Mononuclear cell (primary cell): ENCODE measurements at regions not wholly inside any gene's neighbourhood (a gene's known extent, or its start where the extent isn't known, plus 50 kb on each side); places are given as distances from the start of the nearest gene placed in this dataset.
"Not testable (repeated sequence)": the region's sequence is repeated elsewhere in the genome, so short reads cannot be mapped to it uniquely, and the experiment has no call there.

ENCODE experiments used
- H3K27me3 ChIP-seq: 2 replicates; pipeline ENCODE4 v1.6.0; 2011; ENCODE audit warnings: low read length, control low read depth; ENCODE audit not compliant: insufficient read depth
- H3K4me1 ChIP-seq: 2 replicates; pipeline ENCODE4 v1.5.1; 2011; ENCODE audit warnings: mild to moderate bottlenecking, low read length, control low read depth; ENCODE audit not compliant: insufficient read depth
- H3K4me3 ChIP-seq: 2 replicates; pipeline ENCODE4 v1.5.1; 2011; ENCODE audit warnings: mild to moderate bottlenecking, low read length, moderate library complexity
- H3K9me3 ChIP-seq: 2 replicates; pipeline ENCODE4 v1.5.1; 2011; ENCODE audit warnings: low read depth, mild to moderate bottlenecking, control low read depth, low read length

GRCh38 chr10:36400238-36400637 is 725.2 kb upstream of the ANKRD30A start:
- H3K4me1 ChIP-seq, H3K27me3 ChIP-seq, H3K4me3 ChIP-seq, H3K9me3 ChIP-seq: not testable (repeated sequence)

GRCh38 chr10:36393801-36394200 is 731.6 kb upstream of the ANKRD30A start:
- no peaks in the 10 kb centered on the region for H3K4me1 ChIP-seq

GRCh38 chr10:36391405-36391804 is 734.0 kb upstream of the ANKRD30A start:
- Histone ChIP-seq H3K4me1 (no peaks in the 10 kb centered on the region), H3K27me3 (no peaks in the 10 kb centered on the region), H3K9me3 (peaks cover 5% of the 10 kb centered on the region), H3K4me3 (no peak overlapping the region)

More at GRCh38 chr10:36393801-36394200, 731.6 kb upstream of the ANKRD30A start:
- Histone ChIP-seq H3K4me3 (no peak overlapping the region), H3K9me3 (no peaks in the 10 kb centered on the region), H3K27me3 (no peaks in the 10 kb centered on the region)

DNA sequence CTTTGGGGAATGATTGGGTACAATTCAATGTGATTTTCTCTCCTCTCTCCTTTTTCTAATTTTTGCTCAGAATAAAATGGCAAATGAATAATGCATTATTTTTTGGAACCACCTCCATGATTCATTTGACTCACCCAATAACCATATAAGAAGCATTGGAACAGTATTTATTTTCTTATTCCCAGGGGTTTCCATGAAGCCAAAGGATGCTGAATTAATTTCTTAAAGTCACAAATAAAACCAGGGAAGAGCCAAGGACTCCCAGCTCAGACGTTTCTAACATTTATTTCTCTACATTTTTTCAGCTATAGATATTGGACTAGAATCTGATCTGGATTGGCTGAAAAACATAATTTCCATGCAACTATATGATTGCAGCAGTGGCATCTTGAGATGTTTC is 735.2 kb upstream of the ANKRD30A start:
- Histone ChIP-seq H3K4me1 (no peaks in the 10 kb centered on the region), H3K9me3 (peaks cover 5% of the 10 kb centered on the region), H3K4me3 (no peak overlapping the region), H3K27me3 (no peaks in the 10 kb centered on the region)

DNA sequence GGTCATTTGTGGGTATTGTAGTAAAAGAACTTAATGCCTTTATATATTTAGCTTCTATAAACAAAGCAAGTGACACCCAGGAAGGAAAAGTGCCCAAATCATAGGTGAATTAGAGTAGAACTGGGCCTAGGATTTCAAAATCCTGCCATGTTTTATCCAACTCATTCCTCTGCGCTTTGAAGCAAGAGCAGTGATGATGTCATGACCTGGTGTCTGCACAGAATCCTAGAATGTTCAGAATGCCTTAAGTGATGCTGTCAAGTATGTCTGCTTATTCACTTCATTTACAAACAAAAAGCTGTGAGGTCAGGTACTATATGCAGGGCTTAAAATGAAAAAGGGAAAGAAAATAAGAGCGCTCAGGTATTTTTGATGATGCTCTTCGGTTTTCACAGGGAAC is 737.2 kb upstream of the ANKRD30A start:
- no peaks in the 10 kb centered on the region for H3K27me3 ChIP-seq
- H3K9me3 ChIP-seq = peaks cover 5% of the 10 kb centered on the region
- no peak overlapping the region for H3K4me3 ChIP-seq
- H3K4me1 ChIP-seq = no peaks in the 10 kb centered on the region

DNA sequence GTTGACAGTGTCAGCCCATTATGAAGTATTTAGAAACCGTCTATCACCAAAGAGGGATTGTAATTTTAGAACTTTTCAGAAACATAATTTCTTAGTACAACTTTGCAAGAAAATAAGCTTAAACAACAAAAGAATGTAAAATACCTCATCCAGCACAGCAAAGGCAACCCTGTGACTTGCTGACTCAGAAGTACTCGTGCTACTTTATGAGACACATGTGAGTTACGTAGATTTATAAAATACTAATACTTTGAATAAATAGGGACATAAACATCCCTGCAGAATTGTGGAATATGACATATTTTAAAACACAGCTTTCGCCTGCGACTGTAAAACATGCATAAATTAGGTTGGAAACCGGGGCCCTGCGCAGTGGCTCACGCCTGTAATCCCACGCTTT is 739.7 kb upstream of the ANKRD30A start:
- H3K4me1 ChIP-seq = no peaks in the 10 kb centered on the region
- peaks cover 5% of the 10 kb centered on the region for H3K9me3 ChIP-seq
- no peaks in the 10 kb centered on the region for H3K27me3 ChIP-seq
- no peak overlapping the region for H3K4me3 ChIP-seq

DNA sequence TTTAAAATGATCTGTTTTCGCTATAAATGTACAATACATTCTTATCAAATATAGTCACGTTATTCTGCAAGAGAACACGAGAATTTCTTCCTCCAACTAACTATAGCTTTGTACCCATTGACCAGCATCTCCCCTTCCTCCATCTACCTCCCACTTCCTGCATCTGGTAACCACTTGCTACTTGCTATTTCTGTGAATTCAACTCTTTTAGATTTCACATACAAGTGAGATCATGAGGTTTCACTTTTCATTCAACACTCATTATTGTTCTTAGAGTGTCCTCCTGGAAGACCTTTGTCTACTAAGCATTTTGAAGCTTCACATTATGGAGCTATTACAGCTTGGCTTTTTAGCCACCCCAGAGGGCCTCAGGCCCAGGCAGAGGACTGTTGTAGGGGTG is 741.3 kb upstream of the FZD8 start:
- Histone ChIP-seq H3K27me3 (no peaks in the 10 kb centered on the region), H3K4me1 (no peaks in the 10 kb centered on the region), H3K9me3 (peaks cover 5% of the 10 kb centered on the region), H3K4me3 (no peak overlapping the region)

DNA sequence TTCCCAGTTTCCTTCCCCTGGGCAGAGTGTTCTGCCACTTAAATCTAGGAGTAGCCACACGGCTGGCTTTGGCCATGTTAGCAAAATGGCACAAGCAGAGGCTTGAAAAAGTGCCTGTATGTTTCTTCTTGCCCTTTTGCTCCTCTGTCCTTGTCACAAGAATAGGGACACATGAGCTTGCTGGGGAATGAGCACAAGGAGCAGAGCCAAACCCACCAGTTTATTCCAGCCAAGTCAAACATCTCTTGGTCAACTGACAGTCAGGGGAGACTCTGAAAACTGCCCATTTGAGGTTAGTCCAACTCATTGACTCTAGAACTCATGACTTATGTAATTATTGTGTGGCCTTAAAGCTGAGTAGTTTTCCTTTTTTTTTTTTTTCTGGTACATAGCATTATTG is 739.7 kb upstream of the FZD8 start:
- H3K9me3 ChIP-seq = no peaks in the 10 kb centered on the region
- no peaks in the 10 kb centered on the region for H3K27me3 ChIP-seq
- no peaks in the 10 kb centered on the region for H3K4me1 ChIP-seq
- H3K4me3 ChIP-seq = no peak overlapping the region

- no peaks in the 10 kb centered on the region for H3K9me3 ChIP-seq
- H3K27me3 ChIP-seq = no peaks in the 10 kb centered on the region
- H3K4me1 ChIP-seq = no peaks in the 10 kb centered on the region
- no peak overlapping the region for H3K4me3 ChIP-seq
Observed at GRCh38 chr10:36380538-36380937, 738.4 kb upstream of the FZD8 start.

DNA sequence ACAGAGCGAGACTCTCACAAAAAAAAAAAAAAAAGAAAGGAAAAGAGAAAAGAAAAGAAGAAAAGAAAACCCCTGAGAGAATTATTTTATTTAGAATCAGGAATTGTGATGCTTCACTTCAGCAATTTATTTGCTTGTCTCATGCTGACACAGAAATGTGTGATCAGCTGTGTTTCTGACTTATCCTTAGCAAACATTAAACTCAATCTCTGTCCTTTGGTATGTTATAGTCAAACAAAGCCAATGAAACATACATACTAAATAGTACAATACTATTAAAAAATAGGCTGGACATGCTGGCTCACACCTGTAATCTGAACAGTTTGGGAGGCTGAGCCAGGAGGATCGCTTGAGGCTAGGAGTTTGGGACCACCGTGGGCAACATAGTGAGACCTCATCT is 733.0 kb upstream of the FZD8 start:
- Histone ChIP-seq H3K9me3 (peaks cover 5% of the 10 kb centered on the region), H3K4me1 (no peaks in the 10 kb centered on the region), H3K4me3 (no peak overlapping the region), H3K27me3 (no peaks in the 10 kb centered on the region)

- Histone ChIP-seq H3K27me3 (no peaks in the 10 kb centered on the region), H3K9me3 (peaks cover 5% of the 10 kb centered on the region), H3K4me3 (no peak overlapping the region), H3K4me1 (no peaks in the 10 kb centered on the region)
Observed at GRCh38 chr10:36373424-36374096, 731.5 kb upstream of the FZD8 start.

DNA sequence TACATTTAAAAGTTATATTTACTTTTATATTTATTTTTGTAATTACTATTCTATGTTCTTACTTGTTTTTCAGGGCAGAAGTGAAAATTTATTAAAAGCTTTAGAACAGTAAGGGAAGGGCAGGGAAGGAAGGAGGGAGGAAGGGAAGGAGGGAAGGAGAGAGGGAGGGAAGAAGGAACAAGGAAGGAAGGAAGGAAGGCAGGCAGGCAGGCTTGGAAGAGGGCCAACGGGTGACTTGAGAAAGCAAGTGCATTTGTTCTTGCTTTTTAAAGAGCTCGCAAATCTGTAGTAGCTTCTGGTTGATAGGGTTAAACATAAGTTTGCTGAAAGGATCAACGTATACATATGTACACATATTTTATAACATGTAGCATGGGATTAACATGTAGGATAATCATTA is 725.3 kb upstream of the FZD8 start:
- Histone ChIP-seq H3K4me1 (no peaks in the 10 kb centered on the region), H3K4me3 (no peak overlapping the region), H3K27me3 (no peaks in the 10 kb centered on the region), H3K9me3 (peaks cover 3% of the 10 kb centered on the region)

DNA sequence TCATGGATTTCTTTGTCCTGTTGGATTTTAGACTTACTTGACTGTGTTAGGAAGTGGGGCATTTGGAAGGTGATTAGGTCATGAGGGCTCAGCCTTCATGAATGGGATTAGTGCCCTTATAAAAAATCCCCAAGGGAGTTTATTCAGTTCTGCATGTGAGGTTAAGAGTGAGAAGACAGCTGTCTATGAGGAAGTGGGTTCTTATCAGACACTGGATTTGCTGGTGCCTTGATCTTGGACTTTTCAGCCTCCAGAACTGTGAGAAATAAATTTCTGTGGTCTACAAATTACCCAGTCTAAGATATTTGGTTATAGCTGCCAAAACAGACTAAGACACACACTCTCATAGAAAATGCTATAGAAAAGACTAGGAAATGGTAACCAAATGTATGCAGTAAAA is 724.7 kb upstream of the FZD8 start:
- Histone ChIP-seq H3K4me1 (no peaks in the 10 kb centered on the region), H3K4me3 (no peak overlapping the region), H3K9me3 (no peaks in the 10 kb centered on the region), H3K27me3 (no peaks in the 10 kb centered on the region)

DNA sequence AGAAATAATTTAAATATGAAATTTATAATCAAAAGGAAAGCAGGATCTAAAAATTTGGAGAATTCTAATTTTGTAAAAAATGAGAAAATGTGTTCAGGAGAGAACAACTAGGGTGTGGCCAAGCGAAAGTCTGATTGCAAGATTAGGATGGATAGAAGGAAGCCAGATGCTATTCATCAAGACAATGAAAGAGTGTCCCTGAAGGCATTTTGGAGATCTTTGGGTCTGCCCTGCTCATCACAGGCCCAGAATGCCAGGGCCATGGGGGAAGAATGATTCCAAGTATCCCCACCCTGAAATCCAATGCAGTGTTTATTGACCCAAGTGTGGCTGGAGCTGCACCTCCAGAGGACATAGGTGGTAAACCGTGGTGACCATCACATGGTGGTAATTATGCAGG is 724.0 kb upstream of the FZD8 start:
- Histone ChIP-seq H3K4me3 (no peak overlapping the region), H3K27me3 (no peaks in the 10 kb centered on the region), H3K4me1 (no peaks in the 10 kb centered on the region), H3K9me3 (no peaks in the 10 kb centered on the region)

- Histone ChIP-seq H3K9me3 (no peaks in the 10 kb centered on the region), H3K4me1 (no peaks in the 10 kb centered on the region), H3K27me3 (no peaks in the 10 kb centered on the region), H3K4me3 (no peak overlapping the region)
Observed at GRCh38 chr10:36362257-36362656, 720.2 kb upstream of the FZD8 start.

DNA sequence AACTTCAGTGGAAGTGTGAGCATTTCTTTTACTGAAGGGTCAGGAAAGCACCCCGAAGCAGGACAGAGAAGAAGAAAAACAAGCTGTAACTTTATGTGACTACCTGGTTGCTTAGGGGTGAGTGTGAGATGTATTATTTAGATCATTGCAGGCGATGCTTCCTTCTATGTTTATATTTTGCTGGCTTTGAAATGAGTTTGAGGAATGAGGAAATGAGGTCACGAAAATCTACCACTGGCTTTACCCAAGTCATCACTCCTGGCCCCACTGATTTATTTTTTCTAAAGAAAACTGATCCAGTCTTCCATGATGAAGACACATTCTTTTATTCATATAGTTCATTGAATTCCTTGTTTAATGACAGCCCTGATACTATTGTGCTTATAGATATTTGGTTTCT is 716.6 kb upstream of the FZD8 start:
- H3K4me1 ChIP-seq = no peaks in the 10 kb centered on the region

More for the DNA sequence above, 716.6 kb upstream of the FZD8 start:
- no peaks in the 10 kb centered on the region for H3K9me3 ChIP-seq
- H3K27me3 ChIP-seq = no peaks in the 10 kb centered on the region
- no peak overlapping the region for H3K4me3 ChIP-seq
